ENCODE measurements at regions not wholly inside any gene's neighbourhood (a gene's known extent, or its start where the extent isn't known, plus 50 kb on each side); places are given as distances from the start of the nearest gene placed in this dataset.

DNA sequence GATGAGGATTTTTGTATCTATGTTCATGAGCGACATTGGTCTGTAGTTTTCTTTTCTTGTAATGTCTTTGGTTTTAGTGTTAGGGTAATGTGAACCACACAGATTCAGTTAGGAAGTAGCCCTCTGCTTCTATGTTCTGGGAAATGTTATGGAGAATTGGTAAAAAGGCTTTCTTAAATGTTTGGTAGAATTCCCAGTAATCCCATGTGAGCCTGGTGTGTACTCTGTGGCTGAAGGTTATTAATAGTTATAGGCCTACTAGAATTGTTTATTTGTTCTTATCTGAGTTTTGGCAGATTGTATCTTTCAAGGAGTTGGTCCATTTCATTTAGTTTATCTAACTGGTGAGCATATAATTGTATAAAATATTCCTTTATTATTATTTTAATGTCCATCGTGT is 484.6 kb upstream of the GHITM start:
- Histone ChIP-seq H3K9ac (ENCODE audit: low read length) (no peak overlapping the region), H3K27me3 (ENCODE audit: insufficient read depth, low read length) (no peaks in the 10 kb centered on the region), H3K4me3 (ENCODE audit: insufficient read depth, low read depth, low read length) (no peak overlapping the region), H3K27ac (ENCODE audit: low read depth, low read length) (no peak overlapping the region), H3K36me3 (ENCODE audit: insufficient read depth, low read length) (no peaks in the 10 kb centered on the region), H3K9me3 (ENCODE audit: insufficient read depth, low read depth, low read length) (no peaks in the 10 kb centered on the region), H3K4me2 (ENCODE audit: low read length) (no peak overlapping the region), H4K20me1 (ENCODE audit: insufficient read depth, low read length) (no peaks in the 10 kb centered on the region), H2AFZ (ENCODE audit: low read depth, low read length) (no peak overlapping the region), H3K4me1 (ENCODE audit: insufficient read depth, low read length) (no peaks in the 10 kb centered on the region), H3K79me2 (ENCODE audit: insufficient read depth, low read length) (no peaks in the 10 kb centered on the region)
- TF ChIP-seq, protein P1, sequence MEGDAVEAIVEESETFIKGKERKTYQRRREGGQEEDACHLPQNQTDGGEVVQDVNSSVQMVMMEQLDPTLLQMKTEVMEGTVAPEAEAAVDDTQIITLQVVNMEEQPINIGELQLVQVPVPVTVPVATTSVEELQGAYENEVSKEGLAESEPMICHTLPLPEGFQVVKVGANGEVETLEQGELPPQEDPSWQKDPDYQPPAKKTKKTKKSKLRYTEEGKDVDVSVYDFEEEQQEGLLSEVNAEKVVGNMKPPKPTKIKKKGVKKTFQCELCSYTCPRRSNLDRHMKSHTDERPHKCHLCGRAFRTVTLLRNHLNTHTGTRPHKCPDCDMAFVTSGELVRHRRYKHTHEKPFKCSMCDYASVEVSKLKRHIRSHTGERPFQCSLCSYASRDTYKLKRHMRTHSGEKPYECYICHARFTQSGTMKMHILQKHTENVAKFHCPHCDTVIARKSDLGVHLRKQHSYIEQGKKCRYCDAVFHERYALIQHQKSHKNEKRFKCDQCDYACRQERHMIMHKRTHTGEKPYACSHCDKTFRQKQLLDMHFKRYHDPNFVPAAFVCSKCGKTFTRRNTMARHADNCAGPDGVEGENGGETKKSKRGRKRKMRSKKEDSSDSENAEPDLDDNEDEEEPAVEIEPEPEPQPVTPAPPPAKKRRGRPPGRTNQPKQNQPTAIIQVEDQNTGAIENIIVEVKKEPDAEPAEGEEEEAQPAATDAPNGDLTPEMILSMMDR (IDR thresholded peaks at IDR 0.05; ENCODE audit: insufficient read depth, low read depth, low read length), result no peak
- no peak for TF ChIP-seq EZH2 (IDR thresholded peaks at IDR 0.05; ENCODE audit: insufficient read depth, low read length)
- H3K4me1 Mint-ChIP-seq (ENCODE audit: low read depth, unreplicated experiment), result no peaks in the 10 kb centered on the region
- peaks cover 6% of the 10 kb centered on the region for H3K9me3 Mint-ChIP-seq (ENCODE audit: unreplicated experiment)
- H3K27ac Mint-ChIP-seq (ENCODE audit: unreplicated experiment), result no peak overlapping the region
- DNase-seq (ENCODE audit: low read depth) (no peak), FAIRE-seq (no peak)
- H3K27me3 Mint-ChIP-seq (ENCODE audit: low read depth, unreplicated experiment), result no peaks in the 10 kb centered on the region
- no peaks in the 10 kb centered on the region for H3K36me3 Mint-ChIP-seq (ENCODE audit: low read depth, unreplicated experiment)
- no peak overlapping the region for H3K4me3 Mint-ChIP-seq (ENCODE audit: unreplicated experiment)

DNA sequence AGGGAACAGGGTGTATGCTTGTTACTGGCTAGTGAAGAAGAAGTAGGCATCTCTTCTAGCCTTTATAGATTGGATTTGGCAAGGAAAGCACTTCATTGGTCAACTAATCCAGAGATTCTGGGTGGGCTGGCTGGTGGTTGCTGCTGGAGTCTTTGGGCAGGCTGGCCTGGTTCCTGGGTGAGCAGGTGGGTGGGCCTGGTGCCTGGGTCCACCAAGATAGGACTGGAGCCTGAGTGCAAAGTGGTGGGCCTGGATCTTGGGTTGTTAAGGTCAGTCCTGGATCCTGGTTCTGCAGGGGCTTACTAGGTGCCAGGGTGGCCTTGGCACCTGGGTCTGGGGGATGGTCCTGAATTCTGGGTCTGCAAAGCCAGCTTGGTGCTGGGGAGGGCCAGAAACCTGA is 482.4 kb upstream of the GHITM start:
- no peaks in the 10 kb centered on the region for H3K27me3 Mint-ChIP-seq (ENCODE audit: low read depth, unreplicated experiment)
- H3K27ac Mint-ChIP-seq (ENCODE audit: unreplicated experiment), result no peak overlapping the region
- no peaks in the 10 kb centered on the region for H3K36me3 Mint-ChIP-seq (ENCODE audit: low read depth, unreplicated experiment)

DNA sequence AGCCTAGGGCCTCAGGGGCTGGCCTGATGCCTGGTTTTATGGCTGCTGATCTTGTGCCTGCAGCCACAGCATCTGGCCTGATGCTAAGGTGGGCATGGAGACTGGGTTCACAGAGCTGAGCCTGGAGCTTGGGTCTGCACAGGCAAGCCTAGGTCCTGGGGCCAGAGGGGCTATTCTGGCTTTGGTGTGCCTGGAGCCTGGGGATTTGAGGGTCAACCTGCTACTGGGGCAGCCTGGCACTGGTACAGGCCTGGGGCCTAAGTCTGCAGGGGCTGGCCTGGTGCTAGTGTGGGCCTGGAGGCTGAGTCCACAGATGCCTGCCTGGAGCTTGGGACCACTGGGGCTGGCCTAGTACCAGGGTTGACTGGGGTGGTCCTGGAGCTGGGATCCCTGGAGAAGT is 481.8 kb upstream of the GHITM start:
- no peak overlapping the region for H3K4me2 ChIP-seq (ENCODE audit: low read length)
- Mint-ChIP-seq H3K27ac (ENCODE audit: unreplicated experiment) (no peak overlapping the region), H3K27me3 (ENCODE audit: low read depth, unreplicated experiment) (no peaks in the 10 kb centered on the region), H3K4me3 (ENCODE audit: unreplicated experiment) (no peak overlapping the region), H3K4me1 (ENCODE audit: low read depth, unreplicated experiment) (peaks cover 3% of the 10 kb centered on the region), H3K9me3 (ENCODE audit: unreplicated experiment) (peaks cover 10% of the 10 kb centered on the region), H3K36me3 (ENCODE audit: low read depth, unreplicated experiment) (no peaks in the 10 kb centered on the region)
- no peaks in the 10 kb centered on the region for H3K79me2 ChIP-seq (ENCODE audit: insufficient read depth, low read length)
- no peaks in the 10 kb centered on the region for H4K20me1 ChIP-seq (ENCODE audit: insufficient read depth, low read length)
- H3K9me3 ChIP-seq (ENCODE audit: insufficient read depth, low read depth, low read length), result no peaks in the 10 kb centered on the region
- no peaks in the 10 kb centered on the region for H3K36me3 ChIP-seq (ENCODE audit: insufficient read depth, low read length)
- H3K4me3 ChIP-seq (ENCODE audit: insufficient read depth, low read depth, low read length), result no peak overlapping the region
- FAIRE-seq, result no peak
- H3K4me1 ChIP-seq (ENCODE audit: insufficient read depth, low read length), result no peaks in the 10 kb centered on the region
- TF ChIP-seq, protein P1 (IDR thresholded peaks at IDR 0.05; ENCODE audit: insufficient read depth, low read depth, low read length), result no peak
- no peak for TF ChIP-seq EZH2 (IDR thresholded peaks at IDR 0.05; ENCODE audit: insufficient read depth, low read length)
- no peak overlapping the region for H3K27ac ChIP-seq (ENCODE audit: low read depth, low read length)
- no peak overlapping the region for H2AFZ ChIP-seq (ENCODE audit: low read depth, low read length)
- H3K9ac ChIP-seq (ENCODE audit: low read length), result no peak overlapping the region
- no peaks in the 10 kb centered on the region for H3K27me3 ChIP-seq (ENCODE audit: insufficient read depth, low read length)
- DNase-seq (ENCODE audit: low read depth), result no peak

More for the DNA sequence above, 482.4 kb upstream of the GHITM start:
- Mint-ChIP-seq H3K4me3 (ENCODE audit: unreplicated experiment) (no peak overlapping the region), H3K4me1 (ENCODE audit: low read depth, unreplicated experiment) (peaks cover 3% of the 10 kb centered on the region), H3K9me3 (ENCODE audit: unreplicated experiment) (peaks cover 8% of the 10 kb centered on the region)
- H3K36me3 ChIP-seq (ENCODE audit: insufficient read depth, low read length), result no peaks in the 10 kb centered on the region
- H3K9me3 ChIP-seq (ENCODE audit: insufficient read depth, low read depth, low read length), result no peaks in the 10 kb centered on the region
- no peaks in the 10 kb centered on the region for H4K20me1 ChIP-seq (ENCODE audit: insufficient read depth, low read length)
- no peak for DNase-seq (ENCODE audit: low read depth)
- H3K27ac ChIP-seq (ENCODE audit: low read depth, low read length), result no peak overlapping the region
- no peaks in the 10 kb centered on the region for H3K79me2 ChIP-seq (ENCODE audit: insufficient read depth, low read length)
- no peak overlapping the region for H2AFZ ChIP-seq (ENCODE audit: low read depth, low read length)
- no peaks in the 10 kb centered on the region for H3K4me1 ChIP-seq (ENCODE audit: insufficient read depth, low read length)
- H3K4me2 ChIP-seq (ENCODE audit: low read length), result no peak overlapping the region
- TF ChIP-seq, protein P1 (IDR thresholded peaks at IDR 0.05; ENCODE audit: insufficient read depth, low read depth, low read length), result no peak
- no peak for TF ChIP-seq EZH2 (IDR thresholded peaks at IDR 0.05; ENCODE audit: insufficient read depth, low read length)
- H3K27me3 ChIP-seq (ENCODE audit: insufficient read depth, low read length), result no peaks in the 10 kb centered on the region
- FAIRE-seq, result no peak
- no peak overlapping the region for H3K4me3 ChIP-seq (ENCODE audit: insufficient read depth, low read depth, low read length)
- H3K9ac ChIP-seq (ENCODE audit: low read length), result no peak overlapping the region
